ENCODE measurements at regions not wholly inside any gene's neighbourhood (a gene's known extent, or its start where the extent isn't known, plus 50 kb on each side); places are given as distances from the start of the nearest gene placed in this dataset.
A peak's percentile ranks its signal among the peaks of the same experiment; 100 is the strongest.
"Not testable (repeated sequence)": the region's sequence is repeated elsewhere in the genome, so short reads cannot be mapped to it uniquely, and the experiment has no call there.

- peak; percentile 81 to 88 for DNase-seq
Measured at GRCh38 chr5:87780831-87781760, 368.4 kb upstream of the CCNH start.

GRCh38 chr5:87778876-87779275, 366.1 kb upstream of the CCNH start:
- no peak for DNase-seq

GRCh38 chr5:87777877-87778276, 365.1 kb upstream of the CCNH start:
- no peak for DNase-seq

GRCh38 chr5:87776785-87777184, 364.1 kb upstream of the CCNH start:
- DNase-seq = no peak

- not testable (repeated sequence) for DNase-seq
Measured at GRCh38 chr5:87776302-87776701, 363.6 kb upstream of the CCNH start.

GRCh38 chr5:87775228-87775627, 362.5 kb upstream of the CCNH start:
- no peak for DNase-seq

GRCh38 chr5:87774804-87775203, 362.1 kb upstream of the CCNH start:
- DNase-seq = no peak

GRCh38 chr5:87770601-87771121, 357.9 kb upstream of the CCNH start:
- DNase-seq = no peak

GRCh38 chr5:87770016-87770570, 357.4 kb upstream of the CCNH start:
- no peak for DNase-seq

- DNase-seq = no peak
Measured at GRCh38 chr5:87769157-87769556, 356.4 kb upstream of the CCNH start.

- DNase-seq = no peak
Measured at GRCh38 chr5:87768190-87768589, 355.5 kb upstream of the CCNH start.

GRCh38 chr5:87765009-87765408, 352.3 kb upstream of the CCNH start:
- DNase-seq = no peak

GRCh38 chr5:87762631-87763030, 349.9 kb upstream of the CCNH start:
- no peak for DNase-seq

- no peak for DNase-seq
Measured at GRCh38 chr5:87756951-87757350, 344.2 kb upstream of the CCNH start.

GRCh38 chr5:87755360-87755759, 342.6 kb upstream of the CCNH start:
- DNase-seq = no peak

GRCh38 chr5:87754009-87754757, 341.5 kb upstream of the CCNH start:
- no peak for DNase-seq

GRCh38 chr5:87752362-87752761, 339.6 kb upstream of the CCNH start:
- DNase-seq = no peak

- DNase-seq = no peak
Measured at GRCh38 chr5:87751824-87752223, 339.1 kb upstream of the CCNH start.

GRCh38 chr5:87746891-87747377, 334.2 kb upstream of the CCNH start:
- no peak for DNase-seq

GRCh38 chr5:87746341-87746740, 333.6 kb upstream of the CCNH start:
- DNase-seq = no peak

- DNase-seq = no peak
Measured at GRCh38 chr5:87741881-87742280, 329.2 kb upstream of the CCNH start.

GRCh38 chr5:87735923-87736322, 323.2 kb upstream of the CCNH start:
- no peak for DNase-seq

GRCh38 chr5:87733897-87734296, 321.2 kb upstream of the CCNH start:
- no peak for DNase-seq
